ENCODE measurements at regions not wholly inside any gene's neighbourhood (a gene's known extent, or its start where the extent isn't known, plus 50 kb on each side); places are given as distances from the start of the nearest gene placed in this dataset.

- TF ChIP-seq CTCF (IDR thresholded peaks at IDR 0.05) (no peak), POLR2A (IDR thresholded peaks at IDR 0.05) (no peak), POLR2AphosphoS5 (IDR thresholded peaks at IDR 0.05) (no peak)
Measured at GRCh38 chr12:125340791-125341190, 275.6 kb downstream of the AACS start.

Data from prostate gland (tissue), 2 donors.